ENCODE measurements at regions not wholly inside any gene's neighbourhood (a gene's known extent, or its start where the extent isn't known, plus 50 kb on each side); places are given as distances from the start of the nearest gene placed in this dataset.

GRCh38 chr15:61337541-61337940, 108.4 kb upstream of the RORA start:
- TF ChIP-seq POLR2A (IDR thresholded peaks at IDR 0.05; ENCODE audit: low read depth, low read length) (no peak), CEBPB (IDR thresholded peaks at IDR 0.05; ENCODE audit: low read depth, low read length) (no peak), RFX5 (IDR thresholded peaks at IDR 0.05; ENCODE audit: low read depth, low read length) (no peak)
- TF ChIP-seq, protein P1, sequence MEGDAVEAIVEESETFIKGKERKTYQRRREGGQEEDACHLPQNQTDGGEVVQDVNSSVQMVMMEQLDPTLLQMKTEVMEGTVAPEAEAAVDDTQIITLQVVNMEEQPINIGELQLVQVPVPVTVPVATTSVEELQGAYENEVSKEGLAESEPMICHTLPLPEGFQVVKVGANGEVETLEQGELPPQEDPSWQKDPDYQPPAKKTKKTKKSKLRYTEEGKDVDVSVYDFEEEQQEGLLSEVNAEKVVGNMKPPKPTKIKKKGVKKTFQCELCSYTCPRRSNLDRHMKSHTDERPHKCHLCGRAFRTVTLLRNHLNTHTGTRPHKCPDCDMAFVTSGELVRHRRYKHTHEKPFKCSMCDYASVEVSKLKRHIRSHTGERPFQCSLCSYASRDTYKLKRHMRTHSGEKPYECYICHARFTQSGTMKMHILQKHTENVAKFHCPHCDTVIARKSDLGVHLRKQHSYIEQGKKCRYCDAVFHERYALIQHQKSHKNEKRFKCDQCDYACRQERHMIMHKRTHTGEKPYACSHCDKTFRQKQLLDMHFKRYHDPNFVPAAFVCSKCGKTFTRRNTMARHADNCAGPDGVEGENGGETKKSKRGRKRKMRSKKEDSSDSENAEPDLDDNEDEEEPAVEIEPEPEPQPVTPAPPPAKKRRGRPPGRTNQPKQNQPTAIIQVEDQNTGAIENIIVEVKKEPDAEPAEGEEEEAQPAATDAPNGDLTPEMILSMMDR (conservative IDR thresholded peaks at IDR 0.05; ENCODE audit: low read depth, low read length), result no peak
